MM.1S (cell line): ENCODE measurements at regions not wholly inside any gene's neighbourhood (a gene's known extent, or its start where the extent isn't known, plus 50 kb on each side); places are given as distances from the start of the nearest gene placed in this dataset.
"Not testable (repeated sequence)": the region's sequence is repeated elsewhere in the genome, so short reads cannot be mapped to it uniquely, and the experiment has no call there.

Source experiments
- DNase-seq: peaks from one replicate; pipeline ENCODE4 v3.0.0-alpha.2; 2015
- H2AFZ ChIP-seq: fragments of 300-600 bp; sonication (generic); 2 replicates; pipeline ENCODE4 v1.6.0; 2016; ENCODE audit warnings: antibody characterized with exemption, low read length
- H3F3A ChIP-seq: fragments of 300-600 bp; sonication (generic); 2 replicates; pipeline ENCODE4 v1.6.1; 2016; ENCODE audit warnings: mild to moderate bottlenecking, antibody characterized with exemption, low read length, moderate library complexity, mixed read lengths; ENCODE audit not compliant: insufficient read depth
- H3K27ac ChIP-seq: fragments of 300-600 bp; sonication (generic); 2 replicates; pipeline ENCODE4 v1.5.1; 2016; ENCODE audit warnings: mild to moderate bottlenecking, low read length
- H3K27me3 ChIP-seq: fragments of 300-600 bp; sonication (generic); replicated peaks from 2 replicates; pipeline ENCODE4 v1.6.0; 2016; ENCODE audit warnings: low read length; ENCODE audit not compliant: insufficient read depth
- H3K36me3 ChIP-seq: fragments of 300-600 bp; sonication (generic); replicated peaks from 2 replicates; pipeline ENCODE4 v1.6.1; 2016; ENCODE audit warnings: mild to moderate bottlenecking, low read length, mixed read lengths; ENCODE audit not compliant: insufficient read depth
- H3K4me1 ChIP-seq: fragments of 300-600 bp; sonication (generic); 2 replicates; pipeline ENCODE4 v1.6.1; 2016; ENCODE audit warnings: low read length, mixed read lengths
- H3K4me2 ChIP-seq: fragments of 300-600 bp; sonication (generic); 2 replicates; pipeline ENCODE4 v1.6.0; 2016; ENCODE audit warnings: low read depth, low read length
- H3K4me3 ChIP-seq: fragments of 300-600 bp; sonication (generic); 2 replicates; pipeline ENCODE4 v1.5.1; 2016; ENCODE audit warnings: low read length, mixed read lengths
- H3K79me2 ChIP-seq: fragments of 300-600 bp; sonication (generic); 2 replicates; pipeline ENCODE4 v1.6.1; 2016; ENCODE audit warnings: mixed run types, low read length, mixed read lengths
- H3K9ac ChIP-seq: fragments of 300-600 bp; sonication (generic); 2 replicates; pipeline ENCODE4 v1.6.1; 2016; ENCODE audit warnings: low read length, mixed read lengths
- H3K9me2 ChIP-seq: fragments of 300-600 bp; sonication (generic); replicated peaks from 2 replicates; pipeline ENCODE4 v1.6.1; 2016; ENCODE audit warnings: mild to moderate bottlenecking, low read length, mixed read lengths; ENCODE audit not compliant: insufficient read depth
- H3K9me3 ChIP-seq: fragments of 300-600 bp; sonication (generic); replicated peaks from 2 replicates; pipeline ENCODE4 v1.6.1; 2016; ENCODE audit warnings: mild to moderate bottlenecking, low read length, mixed read lengths; ENCODE audit not compliant: insufficient read depth
- H4K20me1 ChIP-seq: fragments of 300-600 bp; sonication (generic); 2 replicates; pipeline ENCODE4 v1.6.1; 2016; ENCODE audit warnings: mild to moderate bottlenecking, low read length, moderate library complexity, mixed read lengths; ENCODE audit not compliant: insufficient read depth
- EZH2 ChIP-seq: fragments of 300-600 bp; sonication (generic); optimal IDR thresholded peaks from 2 replicates; pipeline ENCODE3; 2017; ENCODE audit warnings: low read depth, mild to moderate bottlenecking, antibody characterized with exemption, low read length, mixed read lengths
- EZH2phosphoT487 ChIP-seq: fragments of 300-600 bp; sonication (generic); IDR thresholded peaks from 2 replicates; pipeline ENCODE4 v1.6.1; 2018; ENCODE audit warnings: antibody characterized with exemption, low read length
- TF ChIP-seq, protein P1 (sequence below): fragments of 300-600 bp; sonication (generic); IDR thresholded peaks from 2 replicates; pipeline ENCODE4 v1.5.1; 2016; ENCODE audit warnings: antibody characterized with exemption, low read length, mixed read lengths

DNA sequence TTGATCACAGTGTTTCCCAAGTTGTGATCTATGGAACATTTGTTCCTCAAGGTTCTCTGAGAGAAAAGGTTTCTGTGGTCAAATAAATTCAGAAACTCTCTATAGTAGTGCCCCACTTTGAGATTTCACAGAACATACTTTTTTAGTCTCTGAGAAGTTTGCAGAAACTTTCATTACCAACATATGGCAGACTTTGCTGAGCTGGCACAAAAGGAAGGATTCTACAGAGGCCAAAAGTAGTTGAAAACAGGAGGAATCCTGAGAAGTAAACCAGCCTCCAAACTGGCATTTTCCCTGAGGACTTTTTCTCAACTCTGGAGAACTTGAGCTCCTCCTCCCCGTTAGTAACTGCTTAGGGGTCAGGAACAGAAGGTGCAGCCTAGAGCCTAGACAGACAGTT lies 117.8 kb upstream of the ESX1 start:
- DNase-seq: peak; percentile 10
- H3K36me3 ChIP-seq: no peaks in the 10 kb centered on the region
- no peaks in the 10 kb centered on the region for H3K9me3 ChIP-seq
- no peak overlapping the region for H3K27ac ChIP-seq
- TF ChIP-seq, protein P1, sequence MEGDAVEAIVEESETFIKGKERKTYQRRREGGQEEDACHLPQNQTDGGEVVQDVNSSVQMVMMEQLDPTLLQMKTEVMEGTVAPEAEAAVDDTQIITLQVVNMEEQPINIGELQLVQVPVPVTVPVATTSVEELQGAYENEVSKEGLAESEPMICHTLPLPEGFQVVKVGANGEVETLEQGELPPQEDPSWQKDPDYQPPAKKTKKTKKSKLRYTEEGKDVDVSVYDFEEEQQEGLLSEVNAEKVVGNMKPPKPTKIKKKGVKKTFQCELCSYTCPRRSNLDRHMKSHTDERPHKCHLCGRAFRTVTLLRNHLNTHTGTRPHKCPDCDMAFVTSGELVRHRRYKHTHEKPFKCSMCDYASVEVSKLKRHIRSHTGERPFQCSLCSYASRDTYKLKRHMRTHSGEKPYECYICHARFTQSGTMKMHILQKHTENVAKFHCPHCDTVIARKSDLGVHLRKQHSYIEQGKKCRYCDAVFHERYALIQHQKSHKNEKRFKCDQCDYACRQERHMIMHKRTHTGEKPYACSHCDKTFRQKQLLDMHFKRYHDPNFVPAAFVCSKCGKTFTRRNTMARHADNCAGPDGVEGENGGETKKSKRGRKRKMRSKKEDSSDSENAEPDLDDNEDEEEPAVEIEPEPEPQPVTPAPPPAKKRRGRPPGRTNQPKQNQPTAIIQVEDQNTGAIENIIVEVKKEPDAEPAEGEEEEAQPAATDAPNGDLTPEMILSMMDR: no peak
- TF ChIP-seq EZH2phosphoT487 (no peak), EZH2 (no peak)
- no peak overlapping the region for H3K4me3 ChIP-seq
- H2AFZ ChIP-seq: no peak overlapping the region
- no peak overlapping the region for H3K4me2 ChIP-seq
- H3K9ac ChIP-seq: no peak overlapping the region
- H3F3A ChIP-seq: no peaks in the 10 kb centered on the region
- no peaks in the 10 kb centered on the region for H3K27me3 ChIP-seq
- no peaks in the 10 kb centered on the region for H3K79me2 ChIP-seq
- no peaks in the 10 kb centered on the region for H3K4me1 ChIP-seq
- no peaks in the 10 kb centered on the region for H3K9me2 ChIP-seq
- H4K20me1 ChIP-seq: no peaks in the 10 kb centered on the region

DNA sequence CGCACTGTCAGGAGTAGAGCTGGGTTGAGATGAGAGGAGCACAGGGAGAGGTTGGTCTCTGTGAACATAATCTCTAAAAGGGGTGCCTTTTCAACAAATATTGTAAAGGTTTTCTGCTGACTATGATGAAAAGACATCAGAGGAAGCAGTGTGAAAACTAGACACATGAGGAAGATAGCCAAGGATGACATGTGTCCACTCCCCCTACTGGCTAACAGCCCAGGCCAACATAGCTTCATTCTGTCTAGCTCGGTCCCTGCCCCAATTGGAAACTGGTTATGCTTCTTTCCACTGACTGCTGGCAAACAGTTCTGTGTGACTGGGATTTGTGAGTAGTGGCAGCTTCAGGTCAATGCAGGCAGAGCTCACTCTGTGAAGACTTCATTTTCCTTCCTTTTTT lies 115.4 kb upstream of the ESX1 start:
- Histone ChIP-seq H3K4me3 (no peak overlapping the region), H3K9me3 (no peaks in the 10 kb centered on the region), H2AFZ (no peak overlapping the region), H3F3A (no peaks in the 10 kb centered on the region), H3K79me2 (no peaks in the 10 kb centered on the region), H3K27ac (no peak overlapping the region), H3K9me2 (no peaks in the 10 kb centered on the region), H3K4me2 (no peak overlapping the region), H4K20me1 (no peaks in the 10 kb centered on the region), H3K4me1 (no peaks in the 10 kb centered on the region), H3K36me3 (no peaks in the 10 kb centered on the region), H3K27me3 (no peaks in the 10 kb centered on the region), H3K9ac (no peak overlapping the region)
- TF ChIP-seq, protein P1: no peak
- TF ChIP-seq EZH2: no peak
- TF ChIP-seq EZH2phosphoT487: no peak
- no peak for DNase-seq

DNA sequence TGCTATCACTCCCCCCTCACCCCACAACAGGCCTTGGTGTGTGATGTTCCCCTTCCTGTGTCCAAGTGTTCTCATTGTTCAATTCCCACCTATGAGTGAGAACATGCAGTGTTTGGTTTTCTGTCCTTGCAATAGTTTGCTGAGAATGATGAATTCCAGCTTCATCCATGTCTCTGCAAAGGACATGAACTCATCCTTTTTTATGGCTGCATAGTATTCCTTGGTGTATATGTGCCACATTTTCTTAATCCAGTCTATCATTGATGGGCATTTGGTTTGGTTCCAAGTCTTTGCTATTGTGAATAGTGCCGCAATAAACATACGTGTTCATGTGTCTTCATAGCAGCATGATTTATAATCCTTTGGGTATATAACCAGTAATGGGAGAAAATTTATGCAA lies 106.0 kb upstream of the ESX1 start:
- H2AFZ ChIP-seq, H3K9me2 ChIP-seq, H3F3A ChIP-seq, H3K4me3 ChIP-seq, H3K4me1 ChIP-seq, H3K9me3 ChIP-seq, H3K79me2 ChIP-seq, H3K27me3 ChIP-seq, H4K20me1 ChIP-seq, H3K9ac ChIP-seq, H3K36me3 ChIP-seq, H3K4me2 ChIP-seq, DNase-seq, H3K27ac ChIP-seq: not testable (repeated sequence)

DNA sequence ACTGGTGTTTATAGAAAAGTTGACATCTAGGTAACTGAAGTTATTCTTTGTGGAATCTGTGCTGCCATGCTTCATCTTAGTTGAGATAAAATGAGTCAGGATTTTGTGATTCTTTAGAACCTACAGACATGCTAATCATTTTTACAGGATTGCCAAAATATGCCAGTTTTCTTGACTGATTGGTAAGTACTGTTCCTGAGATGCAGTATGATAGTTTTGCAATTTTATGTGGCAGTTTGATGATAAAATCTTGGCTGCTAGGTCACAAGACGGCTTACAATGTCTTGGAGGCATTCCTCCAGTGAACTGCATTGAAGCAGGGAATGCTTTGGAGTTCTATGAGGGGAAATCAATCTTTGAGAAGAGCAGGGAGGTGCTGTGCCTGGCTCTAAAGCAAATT lies 104.4 kb upstream of the ESX1 start:
- no peak overlapping the region for H2AFZ ChIP-seq
- H3K79me2 ChIP-seq: no peaks in the 10 kb centered on the region
- H3K9ac ChIP-seq: no peak overlapping the region
- no peak for DNase-seq
- no peak overlapping the region for H3K27ac ChIP-seq
- H3K36me3 ChIP-seq: no peaks in the 10 kb centered on the region
- no peaks in the 10 kb centered on the region for H4K20me1 ChIP-seq
- no peaks in the 10 kb centered on the region for H3K9me2 ChIP-seq
- H3K4me3 ChIP-seq: no peak overlapping the region
- no peaks in the 10 kb centered on the region for H3K4me1 ChIP-seq
- no peak for TF ChIP-seq EZH2phosphoT487
- TF ChIP-seq, protein P1: no peak
- TF ChIP-seq EZH2: no peak
- H3F3A ChIP-seq: no peaks in the 10 kb centered on the region
- no peaks in the 10 kb centered on the region for H3K9me3 ChIP-seq
- no peak overlapping the region for H3K4me2 ChIP-seq
- no peaks in the 10 kb centered on the region for H3K27me3 ChIP-seq
